Astrocyte of the spinal cord (primary cell): ENCODE measurements at regions not wholly inside any gene's neighbourhood (a gene's known extent, or its start where the extent isn't known, plus 50 kb on each side); places are given as distances from the start of the nearest gene placed in this dataset.

Source experiments
- DNase-seq: peaks from one replicate; pipeline ENCODE4 v3.0.0; 2011; ENCODE audit warnings: low read depth, low spot score
- H3K4me3 ChIP-seq: 2 replicates; pipeline ENCODE4 v1.5.1; 2011; ENCODE audit warnings: low read depth, mild to moderate bottlenecking, low read length, moderate library complexity
- CTCF ChIP-seq: IDR thresholded peaks from 2 replicates; pipeline ENCODE4 v1.5.1; 2012; ENCODE audit warnings: low read depth, mild to moderate bottlenecking, low read length, inconsistent platforms
- in situ Hi-C: cut with HindIII; loops from 2 replicates; pipeline ENCODE4 v1.10.0; 2017; ENCODE audit warnings: low sequenced_read_pairs

GRCh38 chr12:3945671-3946070, 72.5 kb upstream of the PARP11 start:
- no peak for DNase-seq
- in situ Hi-C loops: no loop called here
- no peak overlapping the region for H3K4me3 ChIP-seq
- no peak for TF ChIP-seq CTCF

GRCh38 chr12:3944620-3945019, 71.4 kb upstream of the PARP11 start:
- H3K4me3 ChIP-seq: no peak overlapping the region
- in situ Hi-C loops: no loop called here
- DNase-seq: no peak
- no peak for TF ChIP-seq CTCF

- H3K4me3 ChIP-seq: no peak overlapping the region
- in situ Hi-C loops: no loop called here
- no peak for TF ChIP-seq CTCF
- no peak for DNase-seq
Measured at GRCh38 chr12:3938042-3938544, 64.9 kb upstream of the PARP11 start.

GRCh38 chr12:3935078-3935477, 61.9 kb upstream of the PARP11 start:
- in situ Hi-C loops: no loop called here
- H3K4me3 ChIP-seq: no peak overlapping the region
- TF ChIP-seq CTCF: no peak
- DNase-seq: no peak

GRCh38 chr12:3933819-3934192, 60.6 kb upstream of the PARP11 start:
- TF ChIP-seq CTCF: no peak
- in situ Hi-C loops: no loop called here
- no peak overlapping the region for H3K4me3 ChIP-seq
- DNase-seq: no peak

- DNase-seq: no peak
- H3K4me3 ChIP-seq: no peak overlapping the region
- no peak for TF ChIP-seq CTCF
- in situ Hi-C loops: no loop called here
Measured at GRCh38 chr12:3933074-3933818, 60.0 kb upstream of the PARP11 start.
